ENCODE measurements at regions not wholly inside any gene's neighbourhood (a gene's known extent, or its start where the extent isn't known, plus 50 kb on each side); places are given as distances from the start of the nearest gene placed in this dataset.

DNA sequence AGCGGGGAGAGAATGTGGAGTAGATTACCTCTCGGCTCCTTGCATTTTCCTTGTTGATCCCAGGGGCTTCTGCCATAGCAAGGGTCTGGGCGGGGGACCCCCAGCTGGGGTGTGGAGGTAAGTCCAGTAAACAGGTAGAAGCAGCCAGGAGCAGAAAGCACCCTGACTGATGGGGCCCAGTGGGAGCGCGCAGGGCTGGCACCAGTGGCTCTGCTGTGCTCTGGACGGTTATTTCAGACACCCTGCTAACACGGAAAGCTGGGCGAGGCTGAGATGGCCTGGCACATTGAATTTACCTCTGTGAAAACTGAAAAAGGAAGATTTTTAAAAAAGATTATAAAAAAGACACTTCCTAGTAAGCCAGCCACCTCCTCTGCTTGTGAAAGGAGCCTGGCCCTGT, 88.4 kb upstream of the CALM2 start:
- TF ChIP-seq POLR2A (IDR thresholded peaks at IDR 0.05; ENCODE audit: low read length) (no peak), GATA1 (IDR thresholded peaks at IDR 0.05; ENCODE audit: low read depth, low read length) (no peak)
